Aorta (tissue), 5 donors: ENCODE measurements at regions not wholly inside any gene's neighbourhood (a gene's known extent, or its start where the extent isn't known, plus 50 kb on each side); places are given as distances from the start of the nearest gene placed in this dataset.

Experiments used
- ATAC-seq: fragments of 200-7000 bp; cut with Tn5 transposase; one replicate; pipeline ENCODE4 v1.9.1; 2022; ENCODE audit warnings: moderate library complexity; ENCODE audit not compliant: low FRiP score
- DNase-seq, 2 donors: peaks; one replicate each; pipeline ENCODE4 v3.0.0-alpha.2; 2020
- H3K27ac ChIP-seq, 2 donors: one replicate each; pipeline ENCODE4 v1.5.1; 2013; ENCODE audit warnings: low read length in 2 of 2, mild to moderate bottlenecking in 2 of 2, moderate library complexity in 2 of 2, control low read depth in 1 of 2, inconsistent platforms in 1 of 2, low read depth in 1 of 2
- H3K27me3 ChIP-seq, 2 donors: one replicate each; pipeline ENCODE4 v1.6.1; 2013; ENCODE audit warnings: control low read depth in 1 of 2, low read length in 1 of 2, mild to moderate bottlenecking in 1 of 2, moderate library complexity in 1 of 2; ENCODE audit not compliant: insufficient read depth in 2 of 2, control insufficient read depth in 1 of 2
- H3K36me3 ChIP-seq, 2 donors: one replicate each; pipeline ENCODE4 v1.6.1; 2013; ENCODE audit warnings: control low read depth in 1 of 2, low read length in 1 of 2, mild to moderate bottlenecking in 1 of 2; ENCODE audit not compliant: insufficient read depth in 2 of 2, control insufficient read depth in 1 of 2
- H3K4me1 ChIP-seq, 2 donors: one replicate each; pipeline ENCODE4 v1.6.1; 2013; ENCODE audit warnings: low read length in 2 of 2, control low read depth in 1 of 2, mild to moderate bottlenecking in 1 of 2, moderate library complexity in 1 of 2; ENCODE audit not compliant: insufficient read depth in 2 of 2, control insufficient read depth in 1 of 2
- H3K4me3 ChIP-seq, 2 donors: one replicate each; pipeline ENCODE4 v1.5.1; 2013; ENCODE audit warnings: low read length in 2 of 2, control low read depth in 1 of 2, mild to moderate bottlenecking in 1 of 2
- H3K9me3 ChIP-seq: one replicate; pipeline ENCODE4 v1.6.1; 2013; ENCODE audit warnings: mild to moderate bottlenecking, low read length; ENCODE audit not compliant: control insufficient read depth
- WGBS, 2 donors: extraction: QIAGEN DNeasy Blood & Tissue Kit; methylation state at CpG; one replicate each; pipeline ENCODE4 v1.1.7; 2013; 5-methylcytosine and 5-hydroxymethylcytosine counted together
- intact Hi-C, 2 donors: fragments of 100-400 bp; cut with DNase I; formaldehyde crosslinking; loops; one replicate each; pipeline versions ENCODE4 v1.14.2 to v1.15.0; 2022
- donor health status: healthy with polysubstance abuse.
- donor health status: Bipolar disorder and iron deficiency.
- donor health status: DM: no; HTN: no; CAD: no.
- donor health status: DM: no; HTN: no; CAD: no.
- donor health status: DM: yes; HTN: yes; CAD: no.

DNA sequence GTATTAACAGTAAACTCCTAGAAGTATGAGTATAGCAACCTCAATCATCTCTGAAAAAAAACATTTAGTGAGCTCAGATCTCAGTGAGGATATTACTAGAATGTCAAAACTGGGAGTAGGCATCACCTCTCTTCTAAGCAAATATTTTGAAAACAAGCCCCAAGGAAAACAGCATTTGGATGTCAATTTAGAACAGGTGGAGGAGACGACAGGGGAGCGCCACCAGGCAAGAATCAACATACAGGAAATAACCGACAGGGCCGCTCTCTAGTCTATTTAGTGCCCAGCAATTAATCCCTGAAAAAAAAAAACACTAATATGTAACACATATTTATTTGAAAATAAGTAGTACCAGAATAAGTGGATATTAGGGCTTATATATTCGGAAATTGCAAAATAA, 940.3 kb upstream of the ADGRL3 start:
- H3K4me1 ChIP-seq = no peaks in the 10 kb centered on the region
- intact Hi-C loops = no loop called here
- no peak overlapping the region for H3K27ac ChIP-seq
- WGBS, 2 donors = 86 to 88% methylated on average over 5 of the region's 5 CpGs
- H3K9me3 ChIP-seq = no peaks in the 10 kb centered on the region
- H3K4me3 ChIP-seq = no peak overlapping the region
- ATAC-seq = no peak
- no peaks in the 10 kb centered on the region for H3K27me3 ChIP-seq
- no peaks in the 10 kb centered on the region for H3K36me3 ChIP-seq
- no peak for DNase-seq

GRCh38 chr4:60266505-60266904, 933.6 kb upstream of the ADGRL3 start:
- no peaks in the 10 kb centered on the region for H3K4me1 ChIP-seq
- H3K36me3 ChIP-seq = no peaks in the 10 kb centered on the region
- no peak overlapping the region for H3K4me3 ChIP-seq
- no peak for ATAC-seq
- WGBS, 2 donors = 2 to 9% methylated on average over 1 of the region's 1 CpG
- no peaks in the 10 kb centered on the region for H3K27me3 ChIP-seq
- DNase-seq = no peak
- no peaks in the 10 kb centered on the region for H3K9me3 ChIP-seq
- H3K27ac ChIP-seq = no peak overlapping the region
- intact Hi-C loops = no loop called here

GRCh38 chr4:60296386-60296785, 903.7 kb upstream of the ADGRL3 start:
- Histone ChIP-seq H3K36me3 (no peaks in the 10 kb centered on the region), H3K27ac (no peak overlapping the region), H3K9me3 (no peaks in the 10 kb centered on the region), H3K4me3 (no peak overlapping the region), H3K4me1 (no peaks in the 10 kb centered on the region), H3K27me3 (no peaks in the 10 kb centered on the region)
- WGBS, 2 donors = 34 to 42% methylated on average over 2 of the region's 2 CpGs
- no peak for DNase-seq
- no peak for ATAC-seq
- intact Hi-C loops = no loop called here

DNA sequence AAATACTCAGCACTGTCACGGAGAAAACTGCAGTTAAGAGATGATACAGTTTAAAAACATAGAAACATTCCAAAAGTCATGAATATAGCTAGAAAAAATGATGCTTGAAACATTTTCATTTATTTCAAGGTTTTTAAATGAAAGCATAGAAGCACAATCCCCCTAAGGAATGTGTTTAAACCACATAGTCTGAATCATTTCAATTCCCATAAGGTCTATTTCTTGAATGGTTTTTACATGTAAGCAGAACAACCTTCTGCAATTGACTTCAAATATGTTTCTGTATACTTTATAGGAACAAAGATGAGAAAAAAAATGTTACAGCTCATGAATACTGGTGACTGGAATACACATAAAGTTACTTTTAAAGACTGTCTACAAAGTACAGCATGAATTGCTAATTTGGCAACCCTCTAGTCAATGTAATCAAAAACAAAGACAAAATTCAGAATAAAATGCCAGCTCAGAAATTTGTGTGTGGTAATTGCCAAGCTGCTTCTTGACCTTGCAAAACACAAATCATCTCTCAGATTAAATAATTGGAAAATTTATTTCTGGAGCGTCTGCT, 886.4 kb upstream of the ADGRL3 start:
- Histone ChIP-seq H3K27ac (no peak overlapping the region), H3K4me3 (no peak overlapping the region), H3K4me1 (peaks cover 0 to 2% of the 10 kb centered on the region in 2 donors), H3K9me3 (no peaks in the 10 kb centered on the region), H3K27me3 (no peaks in the 10 kb centered on the region), H3K36me3 (no peaks in the 10 kb centered on the region)
- intact Hi-C loops = no loop called here
- ATAC-seq (no peak), DNase-seq (no peak)
- WGBS, 2 donors = 71 to 73% methylated on average over 2 of the region's 2 CpGs

- no peaks in the 10 kb centered on the region for H3K27me3 ChIP-seq
Measured at GRCh38 chr4:60314416-60314815, 885.7 kb upstream of the ADGRL3 start.

GRCh38 chr4:60315586-60315985, 884.5 kb upstream of the ADGRL3 start:
- no peak overlapping the region for H3K4me3 ChIP-seq
- H3K27ac ChIP-seq = no peak overlapping the region
- 94 to 95% methylated on average over 2 of the region's 2 CpGs for WGBS, 2 donors
- H3K4me1 ChIP-seq = peaks cover 0 to 2% of the 10 kb centered on the region in 2 donors
- no peaks in the 10 kb centered on the region for H3K9me3 ChIP-seq
- ATAC-seq (no peak), DNase-seq (no peak)
- H3K36me3 ChIP-seq = no peaks in the 10 kb centered on the region
- no peaks in the 10 kb centered on the region for H3K27me3 ChIP-seq
- intact Hi-C loops = no loop called here

More at GRCh38 chr4:60314416-60314815, 885.7 kb upstream of the ADGRL3 start:
- DNase-seq (no peak), ATAC-seq (no peak)
- intact Hi-C loops = no loop called here
- H3K4me3 ChIP-seq = no peak overlapping the region
- H3K4me1 ChIP-seq = peaks cover 0 to 2% of the 10 kb centered on the region in 2 donors
- no peak overlapping the region for H3K27ac ChIP-seq
- H3K9me3 ChIP-seq = no peaks in the 10 kb centered on the region
- no peaks in the 10 kb centered on the region for H3K36me3 ChIP-seq
- WGBS, 2 donors = 78 to 85% methylated on average over 4 of the region's 4 CpGs

DNA sequence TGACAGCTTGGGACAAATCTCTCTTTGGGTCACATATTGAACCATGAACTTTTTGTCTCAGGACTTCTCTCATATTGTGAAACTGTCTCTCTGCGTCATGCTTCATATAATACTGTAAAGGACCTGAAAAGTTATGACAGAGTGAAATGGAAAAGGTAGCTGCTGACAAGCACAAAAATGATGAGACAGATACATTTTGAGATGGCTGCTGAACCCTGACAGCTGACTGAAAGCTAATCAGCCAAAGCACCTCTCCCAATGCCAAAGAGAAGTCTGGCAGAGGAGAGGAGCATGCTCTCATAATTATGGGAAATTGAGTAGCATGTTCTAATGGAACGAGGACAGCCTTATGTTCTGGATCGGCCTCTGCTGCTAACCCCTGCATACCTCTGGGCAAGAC, 873.4 kb upstream of the ADGRL3 start:
- no peak overlapping the region for H3K4me3 ChIP-seq

GRCh38 chr4:60327651-60328050, 872.5 kb upstream of the ADGRL3 start:
- Histone ChIP-seq H3K27me3 (no peaks in the 10 kb centered on the region), H3K4me3 (no peak overlapping the region), H3K36me3 (no peaks in the 10 kb centered on the region), H3K9me3 (no peaks in the 10 kb centered on the region), H3K27ac (no peak overlapping the region), H3K4me1 (peaks cover 0 to 4% of the 10 kb centered on the region in 2 donors)
- ATAC-seq (no peak), DNase-seq (no peak)
- intact Hi-C loops = no loop called here
- 0 to 4% methylated on average over 1 of the region's 1 CpG for WGBS, 2 donors

More for the DNA sequence above, 873.4 kb upstream of the ADGRL3 start:
- Histone ChIP-seq H3K4me1 (peaks cover 0 to 4% of the 10 kb centered on the region in 2 donors), H3K27me3 (no peaks in the 10 kb centered on the region), H3K36me3 (no peaks in the 10 kb centered on the region), H3K9me3 (no peaks in the 10 kb centered on the region), H3K27ac (no peak overlapping the region)
- ATAC-seq (no peak), DNase-seq (no peak)
- intact Hi-C loops = no loop called here
- WGBS, 2 donors = 60 to 61% methylated on average over 3 of the region's 3 CpGs

DNA sequence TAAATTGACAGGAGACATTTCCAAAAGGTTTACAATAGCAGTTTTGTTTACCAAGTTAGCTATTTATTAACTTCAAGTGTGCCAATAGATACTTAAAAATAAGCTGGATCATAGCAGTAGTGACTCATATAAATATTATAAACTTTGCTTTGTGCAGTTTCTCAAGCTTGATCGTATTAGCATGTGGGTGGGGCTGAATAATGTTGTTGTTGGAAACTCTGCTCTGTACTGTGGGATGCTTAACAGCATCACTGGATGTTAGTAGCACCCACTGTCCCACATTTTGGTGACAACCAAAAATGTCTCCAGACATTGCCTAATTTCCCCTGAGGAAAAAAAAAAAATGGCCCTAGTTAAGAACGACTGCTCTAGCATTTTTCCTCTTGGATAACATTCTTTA, 855.2 kb upstream of the ADGRL3 start:
- no peak overlapping the region for H3K4me3 ChIP-seq
- no peak for DNase-seq
- H3K9me3 ChIP-seq = no peaks in the 10 kb centered on the region
- no peaks in the 10 kb centered on the region for H3K36me3 ChIP-seq
- ATAC-seq = peak; percentile 67
- 2% methylated on average over 2 of the region's 2 CpGs for WGBS, 2 donors
- H3K4me1 ChIP-seq = no peaks in the 10 kb centered on the region
- no peak overlapping the region for H3K27ac ChIP-seq
- intact Hi-C loops = no loop called here
- no peaks in the 10 kb centered on the region for H3K27me3 ChIP-seq
